Sigmoid colon (tissue), 4 donors: ENCODE measurements at regions not wholly inside any gene's neighbourhood (a gene's known extent, or its start where the extent isn't known, plus 50 kb on each side); places are given as distances from the start of the nearest gene placed in this dataset.

ENCODE experiments used
- EP300 ChIP-seq, 4 donors: sonication (generic); formaldehyde crosslinking; IDR thresholded peaks; one replicate each; pipeline ENCODE4 v1.6.1; 2017; ENCODE audit warnings: antibody characterized with exemption in 4 of 4
- POLR2A ChIP-seq, 2 donors: fragments of 450-650 bp; IDR thresholded peaks; one replicate each; pipeline ENCODE4 v1.6.1; 2016; ENCODE audit warnings: antibody characterized with exemption in 2 of 2, mild to moderate bottlenecking in 2 of 2, moderate library complexity in 2 of 2
- POLR2AphosphoS5 ChIP-seq, 4 donors: sonication (generic); formaldehyde crosslinking; IDR thresholded peaks; one replicate each; pipeline ENCODE4 v1.6.1; 2017; ENCODE audit warnings: antibody characterized with exemption in 4 of 4
- TF ChIP-seq, protein P1 (sequence below), 4 experiments: fragments of 450-650 bp in 3 of 4; fragments of 200-600 bp in 1 of 4; IDR thresholded peaks; one replicate each; pipeline ENCODE4 v1.5.1; 2016 to 2019; ENCODE audit warnings: antibody characterized with exemption in 4 of 4, mild to moderate bottlenecking in 3 of 4, moderate library complexity in 2 of 4

DNA sequence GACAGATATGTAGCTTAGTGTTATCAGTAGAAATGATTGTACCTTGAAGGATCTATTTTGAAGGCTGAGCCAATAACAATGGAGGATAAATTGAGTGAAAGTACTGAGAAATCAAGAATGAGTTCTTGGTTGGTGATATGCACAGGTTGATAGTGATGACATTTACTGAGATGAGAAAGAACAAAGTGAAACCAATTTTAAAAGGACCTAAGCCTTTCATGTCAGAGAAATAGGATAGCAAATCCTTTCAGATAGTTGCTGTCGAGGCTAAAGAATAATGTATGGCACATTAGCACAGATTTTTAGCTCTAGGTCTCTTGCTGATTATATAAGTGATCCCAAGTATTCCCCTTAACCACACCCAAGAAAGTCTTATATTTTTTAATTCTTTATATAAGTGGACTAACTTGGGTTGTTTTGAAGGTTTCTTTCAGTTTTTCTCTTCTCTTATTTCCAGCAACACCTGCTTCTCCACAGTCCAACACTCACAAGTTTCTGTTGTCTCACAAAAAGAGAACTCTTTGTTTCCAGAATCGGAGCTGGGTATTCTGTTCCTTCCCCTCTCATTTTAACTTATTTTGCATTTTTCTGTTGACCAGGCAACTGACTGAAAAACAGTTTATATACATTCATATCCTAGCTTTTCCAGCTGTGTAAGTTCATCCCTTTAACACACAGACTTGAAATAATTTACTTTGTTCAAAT lies 286.9 kb upstream of the ATP10B start:
- TF ChIP-seq, protein P1, sequence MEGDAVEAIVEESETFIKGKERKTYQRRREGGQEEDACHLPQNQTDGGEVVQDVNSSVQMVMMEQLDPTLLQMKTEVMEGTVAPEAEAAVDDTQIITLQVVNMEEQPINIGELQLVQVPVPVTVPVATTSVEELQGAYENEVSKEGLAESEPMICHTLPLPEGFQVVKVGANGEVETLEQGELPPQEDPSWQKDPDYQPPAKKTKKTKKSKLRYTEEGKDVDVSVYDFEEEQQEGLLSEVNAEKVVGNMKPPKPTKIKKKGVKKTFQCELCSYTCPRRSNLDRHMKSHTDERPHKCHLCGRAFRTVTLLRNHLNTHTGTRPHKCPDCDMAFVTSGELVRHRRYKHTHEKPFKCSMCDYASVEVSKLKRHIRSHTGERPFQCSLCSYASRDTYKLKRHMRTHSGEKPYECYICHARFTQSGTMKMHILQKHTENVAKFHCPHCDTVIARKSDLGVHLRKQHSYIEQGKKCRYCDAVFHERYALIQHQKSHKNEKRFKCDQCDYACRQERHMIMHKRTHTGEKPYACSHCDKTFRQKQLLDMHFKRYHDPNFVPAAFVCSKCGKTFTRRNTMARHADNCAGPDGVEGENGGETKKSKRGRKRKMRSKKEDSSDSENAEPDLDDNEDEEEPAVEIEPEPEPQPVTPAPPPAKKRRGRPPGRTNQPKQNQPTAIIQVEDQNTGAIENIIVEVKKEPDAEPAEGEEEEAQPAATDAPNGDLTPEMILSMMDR (IDR thresholded peaks at IDR 0.05) = no peak
- TF ChIP-seq POLR2A (IDR thresholded peaks at IDR 0.05) (no peak), POLR2AphosphoS5 (IDR thresholded peaks at IDR 0.05) (no peak), EP300 (IDR thresholded peaks at IDR 0.05) (no peak)
